G401.6 (cell line): ENCODE measurements at regions not wholly inside any gene's neighbourhood (a gene's known extent, or its start where the extent isn't known, plus 50 kb on each side); places are given as distances from the start of the nearest gene placed in this dataset.
"Not testable (repeated sequence)": the region's sequence is repeated elsewhere in the genome, so short reads cannot be mapped to it uniquely, and the experiment has no call there.

Experiments
- FAIRE-seq: peaks from 2 replicates; lab custom pipeline; 2012; peaks lifted over from hg19 to GRCh38; lab: Jason Lieb, UNC

- no peak for FAIRE-seq
These were observed 504.0 kb upstream of the ARID1B start for GRCh38 chr6:156273065-156273711.

- FAIRE-seq, result no peak
These were observed 507.3 kb upstream of the ARID1B start for GRCh38 chr6:156269751-156270369.

GRCh38 chr6:156268849-156269248, 508.3 kb upstream of the ARID1B start:
- FAIRE-seq, result no peak

- no peak for FAIRE-seq
These were observed 515.2 kb upstream of the ARID1B start for GRCh38 chr6:156262014-156262413.

GRCh38 chr6:156260815-156261214, 516.4 kb upstream of the ARID1B start:
- no peak for FAIRE-seq

GRCh38 chr6:156258981-156259380, 518.2 kb upstream of the ARID1B start:
- FAIRE-seq, result no peak

GRCh38 chr6:156256161-156256560, 521.0 kb upstream of the ARID1B start:
- FAIRE-seq, result no peak

- no peak for FAIRE-seq
These were observed 522.9 kb upstream of the ARID1B start for GRCh38 chr6:156254240-156254639.

GRCh38 chr6:156250593-156250992, 526.6 kb upstream of the ARID1B start:
- FAIRE-seq, result no peak

GRCh38 chr6:156242206-156242605, 535.0 kb upstream of the ARID1B start:
- FAIRE-seq, result no peak

GRCh38 chr6:156231026-156231765, 546.0 kb upstream of the ARID1B start:
- FAIRE-seq, result no peak

- no peak for FAIRE-seq
These were observed 557.2 kb upstream of the ARID1B start for GRCh38 chr6:156219973-156220372.

- FAIRE-seq, result peak; percentile 67
These were observed 571.5 kb upstream of the ARID1B start for GRCh38 chr6:156205678-156206077.

GRCh38 chr6:156199182-156199581, 578.0 kb upstream of the ARID1B start:
- no peak for FAIRE-seq

- FAIRE-seq, result no peak
These were observed 579.7 kb upstream of the ARID1B start for GRCh38 chr6:156197513-156197912.

GRCh38 chr6:156194981-156195380, 582.2 kb upstream of the ARID1B start:
- no peak for FAIRE-seq

GRCh38 chr6:156193381-156193780, 583.8 kb upstream of the ARID1B start:
- FAIRE-seq, result no peak

- no peak for FAIRE-seq
These were observed 585.3 kb upstream of the ARID1B start for GRCh38 chr6:156191895-156192294.

GRCh38 chr6:156191390-156191789, 585.8 kb upstream of the ARID1B start:
- not testable (repeated sequence) for FAIRE-seq

- no peak for FAIRE-seq
These were observed 586.9 kb upstream of the ARID1B start for GRCh38 chr6:156190270-156190669.

- FAIRE-seq, result no peak
These were observed 587.5 kb upstream of the ARID1B start for GRCh38 chr6:156189714-156190113.

- no peak for FAIRE-seq
These were observed 588.0 kb upstream of the ARID1B start for GRCh38 chr6:156189195-156189594.

- FAIRE-seq, result no peak
These were observed 592.1 kb upstream of the ARID1B start for GRCh38 chr6:156185113-156185512.

- FAIRE-seq, result no peak
These were observed 593.5 kb upstream of the ARID1B start for GRCh38 chr6:156183678-156184077.
